PC-9 (cell line): ENCODE measurements at regions not wholly inside any gene's neighbourhood (a gene's known extent, or its start where the extent isn't known, plus 50 kb on each side); places are given as distances from the start of the nearest gene placed in this dataset.

Experiments
- EZH2 ChIP-seq: fragments of 200-600 bp; sonication (generic); IDR thresholded peaks from 2 replicates; pipeline ENCODE4 v1.8.0; 2017; ENCODE audit warnings: antibody characterized with exemption, low read depth
- TF ChIP-seq, protein P1 (sequence below): fragments of 200-600 bp; sonication (generic); conservative IDR thresholded peaks from 2 replicates; pipeline ENCODE4 v1.6.1; 2017; ENCODE audit warnings: mixed run types, antibody characterized with exemption, mild to moderate bottlenecking, moderate library complexity

DNA sequence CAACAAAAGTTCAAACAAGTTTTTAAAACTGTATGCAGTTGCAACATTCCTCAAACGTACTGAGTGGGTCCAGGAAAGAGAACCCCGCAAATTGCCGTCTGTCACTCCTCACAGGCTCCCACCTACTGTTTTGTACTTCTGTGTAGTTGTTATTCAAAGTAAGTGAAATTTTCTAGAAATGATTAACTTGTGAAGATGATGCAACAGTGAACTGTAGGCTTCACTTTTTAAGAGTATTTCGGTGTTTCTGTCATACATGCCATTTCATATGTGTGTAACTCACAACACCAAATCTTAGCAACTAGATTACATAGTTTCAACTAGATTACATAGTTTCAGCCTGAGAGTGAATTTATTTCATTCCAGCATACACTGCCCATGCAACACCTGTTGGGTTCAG is 226.0 kb upstream of the TANK start:
- TF ChIP-seq, protein P1, sequence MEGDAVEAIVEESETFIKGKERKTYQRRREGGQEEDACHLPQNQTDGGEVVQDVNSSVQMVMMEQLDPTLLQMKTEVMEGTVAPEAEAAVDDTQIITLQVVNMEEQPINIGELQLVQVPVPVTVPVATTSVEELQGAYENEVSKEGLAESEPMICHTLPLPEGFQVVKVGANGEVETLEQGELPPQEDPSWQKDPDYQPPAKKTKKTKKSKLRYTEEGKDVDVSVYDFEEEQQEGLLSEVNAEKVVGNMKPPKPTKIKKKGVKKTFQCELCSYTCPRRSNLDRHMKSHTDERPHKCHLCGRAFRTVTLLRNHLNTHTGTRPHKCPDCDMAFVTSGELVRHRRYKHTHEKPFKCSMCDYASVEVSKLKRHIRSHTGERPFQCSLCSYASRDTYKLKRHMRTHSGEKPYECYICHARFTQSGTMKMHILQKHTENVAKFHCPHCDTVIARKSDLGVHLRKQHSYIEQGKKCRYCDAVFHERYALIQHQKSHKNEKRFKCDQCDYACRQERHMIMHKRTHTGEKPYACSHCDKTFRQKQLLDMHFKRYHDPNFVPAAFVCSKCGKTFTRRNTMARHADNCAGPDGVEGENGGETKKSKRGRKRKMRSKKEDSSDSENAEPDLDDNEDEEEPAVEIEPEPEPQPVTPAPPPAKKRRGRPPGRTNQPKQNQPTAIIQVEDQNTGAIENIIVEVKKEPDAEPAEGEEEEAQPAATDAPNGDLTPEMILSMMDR, result no peak
- TF ChIP-seq EZH2, result no peak
